Suppressor macrophage (primary cell): ENCODE measurements at regions not wholly inside any gene's neighbourhood (a gene's known extent, or its start where the extent isn't known, plus 50 kb on each side); places are given as distances from the start of the nearest gene placed in this dataset.
"Not testable (repeated sequence)": the region's sequence is repeated elsewhere in the genome, so short reads cannot be mapped to it uniquely, and the experiment has no call there.

Source experiments
- DNase-seq, 4 experiments: peaks; one replicate each; pipeline ENCODE4 v3.0.0-alpha.2; 2020 to 2022

DNA sequence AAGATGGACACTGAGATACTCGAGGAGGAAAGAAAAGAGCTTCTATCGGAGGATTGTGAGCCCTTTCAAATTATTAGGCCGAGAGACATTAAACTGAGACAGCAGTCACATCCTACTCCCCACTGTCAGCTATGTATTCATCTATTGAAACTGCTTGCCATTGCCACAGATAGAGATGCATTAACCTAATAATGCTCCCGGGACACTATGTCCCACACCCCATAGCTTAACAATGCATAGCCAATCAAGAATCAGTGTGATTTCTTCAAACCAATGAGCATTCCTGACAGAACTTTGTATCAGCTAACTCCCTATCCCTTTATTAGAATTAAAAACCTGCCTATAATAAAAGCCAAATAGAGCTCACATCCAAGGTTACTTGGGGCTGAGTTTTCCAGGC lies 118.1 kb upstream of the NEIL3 start:
- DNase-seq, result no peak

DNA sequence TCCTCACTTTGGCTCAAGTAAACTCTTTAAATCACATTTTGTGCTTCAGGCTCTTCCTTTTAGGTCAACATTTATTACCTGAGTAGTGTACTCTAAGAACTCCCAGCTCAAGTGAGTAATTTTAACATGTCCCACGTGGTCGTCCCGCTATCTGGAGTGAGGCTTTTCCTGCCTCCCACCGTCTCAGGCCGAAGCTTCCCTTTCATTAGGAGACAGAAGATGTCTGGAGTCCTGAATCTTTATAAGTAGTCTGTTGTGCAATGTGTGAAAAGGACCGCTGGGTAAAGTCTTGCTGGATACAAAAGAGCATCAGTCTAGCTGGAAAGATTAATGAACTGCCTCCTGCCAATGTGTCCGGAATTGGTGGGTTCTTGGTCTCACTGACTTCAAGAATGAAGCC lies 117.7 kb upstream of the NEIL3 start:
- DNase-seq, result no peak

DNA sequence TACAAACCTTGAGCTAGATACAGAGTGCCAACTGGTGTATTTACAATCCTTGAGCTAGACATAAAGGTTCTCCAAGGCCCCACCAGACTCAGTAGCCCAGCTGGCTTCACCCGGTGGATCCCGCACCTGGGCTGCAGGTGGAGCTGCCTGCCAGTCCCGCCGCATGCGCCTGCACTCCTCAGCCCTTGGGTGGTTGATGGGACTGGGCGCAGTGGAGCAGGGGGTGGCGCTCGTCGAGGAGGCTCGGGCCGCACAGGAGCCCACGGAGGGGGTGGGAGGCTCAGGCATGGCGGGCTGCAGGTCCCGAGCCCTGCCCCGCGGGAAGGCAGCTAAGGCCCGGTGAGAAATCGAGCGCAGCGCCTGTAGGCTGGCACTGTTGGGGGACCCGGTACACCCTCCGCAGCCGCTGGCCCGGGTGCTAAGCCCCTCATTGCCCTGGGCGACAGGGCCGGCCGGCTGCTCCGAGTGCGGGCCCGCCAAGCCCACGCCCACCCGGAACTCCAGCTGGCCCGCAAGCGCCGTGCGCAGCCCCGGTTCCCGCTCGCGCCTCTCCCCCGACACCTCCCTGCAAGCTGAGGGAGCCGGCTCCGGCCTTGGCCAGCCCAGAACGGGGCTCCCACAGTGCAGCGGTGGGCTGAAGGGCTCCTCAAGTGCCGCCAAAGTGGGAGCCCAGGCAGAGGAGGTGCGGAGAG lies 116.5 kb upstream of the NEIL3 start:
- DNase-seq, result not testable (repeated sequence)

DNA sequence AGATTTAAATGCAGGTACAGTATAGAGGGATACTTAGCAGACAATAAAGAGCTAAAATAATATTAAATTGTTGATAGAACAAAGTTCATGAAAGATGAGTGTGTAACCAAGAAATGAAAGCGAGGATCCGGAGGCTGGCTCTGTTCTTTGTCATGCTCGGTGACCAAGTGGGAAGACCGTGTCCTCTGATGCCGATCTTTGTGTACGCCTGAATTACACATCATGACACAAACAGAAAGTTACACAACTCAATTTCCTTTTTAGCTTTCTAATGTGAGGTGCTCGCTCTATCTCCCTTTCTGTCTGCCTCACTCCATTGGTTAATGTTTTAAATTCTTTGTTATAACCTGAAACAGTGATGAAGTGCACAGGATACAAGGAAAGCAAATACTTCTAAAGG lies 114.8 kb upstream of the NEIL3 start:
- DNase-seq, result no peak

GRCh38 chr4:177196615-177197014 lies 113.1 kb upstream of the NEIL3 start:
- no peak for DNase-seq

DNA sequence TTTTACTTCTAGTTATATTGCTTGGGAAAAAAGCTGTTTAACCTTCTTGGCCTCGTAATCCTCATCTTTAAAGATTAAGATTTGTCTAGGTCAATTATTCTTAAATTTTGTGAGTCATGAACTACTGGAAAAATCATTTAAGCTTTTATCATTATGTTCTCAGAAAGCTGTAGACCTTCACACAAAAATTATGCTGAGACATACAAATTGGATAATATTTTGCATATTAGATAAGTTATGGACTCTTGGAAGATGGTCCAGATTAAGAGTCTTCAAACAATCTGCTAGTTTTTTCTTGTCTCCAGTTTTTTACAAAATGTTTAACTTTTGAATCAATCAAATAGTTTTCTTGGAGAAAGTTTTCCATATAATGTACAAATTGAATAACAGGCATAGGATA lies 108.1 kb upstream of the NEIL3 start:
- no peak for DNase-seq

GRCh38 chr4:177204126-177204525 lies 105.5 kb upstream of the NEIL3 start:
- no peak for DNase-seq

GRCh38 chr4:177214935-177215334 lies 94.7 kb upstream of the NEIL3 start:
- DNase-seq, result no peak

- peak in 2 of 4 experiments; percentile 22 to 33 for DNase-seq
These were observed 89.3 kb upstream of the NEIL3 start for GRCh38 chr4:177220376-177220775.

DNA sequence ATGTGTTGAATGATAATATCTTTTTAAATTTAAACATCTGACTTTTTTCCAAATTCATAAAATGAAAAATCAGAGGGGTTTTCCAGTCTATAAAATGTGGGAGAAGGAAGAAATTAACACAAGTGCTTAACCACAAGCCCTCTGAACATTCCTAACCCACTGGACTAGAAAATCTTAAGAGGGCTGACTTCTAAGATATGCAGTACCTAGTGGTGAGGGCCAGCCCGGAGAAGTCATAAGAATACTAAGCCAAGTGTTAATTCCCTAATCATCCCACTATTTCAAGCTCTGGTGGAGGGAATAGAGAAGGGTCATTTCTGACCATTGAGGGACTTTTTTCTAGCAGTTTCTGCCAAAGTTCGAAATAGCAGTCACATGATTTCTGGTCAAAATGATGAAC lies 86.9 kb upstream of the NEIL3 start:
- no peak for DNase-seq

- no peak for DNase-seq
These were observed 84.1 kb upstream of the NEIL3 start for GRCh38 chr4:177225605-177226004.

GRCh38 chr4:177227636-177228035 lies 82.0 kb upstream of the NEIL3 start:
- no peak for DNase-seq

DNA sequence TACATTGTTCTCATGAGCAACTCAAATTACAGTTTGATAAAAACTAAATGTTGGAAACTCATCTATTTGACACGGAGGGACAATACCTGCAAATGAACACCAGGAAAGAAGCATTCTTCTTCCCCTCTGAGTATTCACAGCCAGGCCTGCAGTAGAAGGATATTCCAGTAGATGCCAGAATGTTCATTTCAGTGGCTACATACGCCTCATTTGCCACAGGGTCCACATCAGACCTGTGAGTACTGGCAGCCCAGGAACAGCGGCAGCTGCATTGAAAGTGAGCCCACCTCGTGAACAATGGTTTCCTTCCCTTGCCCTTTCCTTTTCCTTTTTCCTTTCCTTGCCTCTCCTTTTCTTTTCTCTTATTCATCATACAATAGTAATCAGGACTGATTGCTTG lies 81.1 kb upstream of the NEIL3 start:
- no peak for DNase-seq

DNA sequence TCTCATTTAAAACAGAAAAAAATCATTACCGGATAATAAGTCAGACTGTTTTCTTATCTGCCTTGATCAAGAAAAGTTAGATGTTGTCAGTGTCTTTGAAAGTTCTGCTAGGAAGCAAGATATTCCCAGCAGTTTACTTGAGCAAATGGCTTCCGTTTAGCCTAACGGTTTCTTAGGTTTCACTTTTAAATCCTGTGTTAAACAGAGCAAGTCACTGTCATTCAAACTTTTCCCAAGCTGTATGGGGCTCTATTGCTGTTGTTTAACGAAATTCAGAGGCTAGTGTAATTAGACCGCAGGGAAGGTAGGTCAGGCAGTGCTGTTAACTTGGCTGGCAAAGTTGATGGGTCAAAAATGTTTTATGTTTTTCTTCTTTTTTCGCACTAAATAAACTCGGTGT lies 80.3 kb upstream of the NEIL3 start:
- peak in 1 of 4 experiments; percentile 16 for DNase-seq

DNA sequence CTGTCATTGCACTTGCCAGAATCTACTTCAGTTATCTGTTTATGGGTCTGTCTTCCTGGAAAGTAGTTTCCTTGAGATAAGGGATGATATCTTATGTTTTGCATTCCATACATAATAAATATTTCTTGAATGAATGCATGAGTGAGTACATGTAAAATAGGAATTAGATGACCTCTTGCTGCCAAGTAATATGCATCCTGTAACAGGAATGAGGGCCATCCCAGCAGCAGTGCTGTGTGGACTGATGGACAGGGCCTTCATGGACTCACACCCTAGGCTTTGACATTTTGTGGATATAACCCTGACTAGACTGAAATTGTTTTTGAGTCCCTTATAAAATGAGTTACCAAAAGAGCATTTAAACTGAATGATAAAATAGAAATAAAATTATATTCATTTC lies 77.2 kb upstream of the NEIL3 start:
- no peak for DNase-seq

DNA sequence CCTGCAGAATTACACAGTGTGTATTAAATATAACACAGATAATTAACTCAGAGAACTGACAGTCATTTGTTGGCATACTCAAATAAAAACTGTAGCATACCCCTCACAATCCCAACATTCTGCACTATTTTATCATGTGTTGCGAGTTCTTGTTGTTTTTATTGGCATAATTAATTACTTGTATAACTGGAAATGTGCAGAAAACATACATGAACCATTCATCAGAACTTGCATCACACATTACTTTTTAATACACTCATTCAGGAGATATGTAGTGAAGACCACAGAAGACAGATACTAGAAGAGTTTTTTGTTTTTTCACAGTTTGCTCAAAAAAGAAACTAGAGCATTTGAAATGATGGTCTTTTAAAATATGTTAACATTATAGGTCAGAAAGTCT lies 74.6 kb upstream of the NEIL3 start:
- no peak for DNase-seq

DNA sequence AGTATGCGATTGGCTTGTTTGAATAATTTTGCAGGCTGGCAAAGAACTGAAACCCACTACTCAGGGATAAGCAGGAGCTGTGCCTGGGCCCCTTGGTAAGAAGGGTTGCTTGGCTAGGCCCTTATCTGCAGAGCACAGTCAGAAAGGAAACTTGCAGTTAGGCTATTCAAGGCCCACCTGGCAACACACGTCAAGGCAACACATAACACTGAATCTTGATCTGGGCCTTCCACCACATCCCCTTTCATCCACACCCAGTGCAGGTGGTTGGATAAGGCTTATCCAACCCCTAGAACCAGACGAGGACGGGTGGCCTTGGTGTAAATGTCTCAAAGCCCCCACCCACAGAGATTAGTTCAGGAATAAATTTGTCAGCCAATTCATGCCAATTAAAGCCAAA lies 72.8 kb upstream of the NEIL3 start:
- DNase-seq, result no peak

DNA sequence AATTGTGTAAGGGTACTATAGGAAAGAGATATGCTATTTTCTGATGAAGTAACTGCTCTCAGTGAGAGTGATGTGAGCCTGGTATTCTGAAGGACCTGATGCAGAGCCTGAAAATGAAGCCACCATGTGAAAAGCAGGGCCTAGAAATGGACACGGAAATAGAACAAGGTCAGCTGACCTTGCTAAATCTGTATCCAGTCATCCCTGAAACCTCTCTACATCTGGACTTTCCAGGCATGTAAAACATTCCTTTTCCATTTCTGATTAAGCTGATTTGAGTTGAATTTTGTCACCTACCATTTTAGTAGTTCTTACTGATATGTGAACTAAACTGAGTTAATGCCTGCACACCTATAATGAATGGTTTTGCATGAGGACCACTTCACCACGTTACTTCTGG lies 72.4 kb upstream of the NEIL3 start:
- no peak for DNase-seq

- no peak for DNase-seq
These were observed 70.2 kb upstream of the NEIL3 start for GRCh38 chr4:177239477-177239876.

DNA sequence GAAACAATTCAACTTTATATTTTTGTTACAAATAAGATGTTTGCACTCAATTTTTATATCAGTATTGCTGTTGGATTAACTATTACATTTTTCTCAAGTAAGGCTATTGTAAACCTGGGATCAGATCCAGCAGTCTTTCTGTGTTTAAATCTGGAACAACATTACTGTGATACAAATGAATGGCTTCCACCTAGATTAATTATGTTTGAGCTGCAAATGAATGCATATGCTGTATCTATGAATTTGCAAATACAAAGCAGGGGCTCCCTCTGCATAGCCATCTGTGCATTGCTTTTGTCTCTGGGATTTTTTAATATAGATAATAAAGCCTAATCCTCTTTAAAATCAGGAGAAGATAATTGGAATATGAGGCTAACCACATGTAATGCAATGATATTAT lies 69.8 kb upstream of the NEIL3 start:
- no peak for DNase-seq

DNA sequence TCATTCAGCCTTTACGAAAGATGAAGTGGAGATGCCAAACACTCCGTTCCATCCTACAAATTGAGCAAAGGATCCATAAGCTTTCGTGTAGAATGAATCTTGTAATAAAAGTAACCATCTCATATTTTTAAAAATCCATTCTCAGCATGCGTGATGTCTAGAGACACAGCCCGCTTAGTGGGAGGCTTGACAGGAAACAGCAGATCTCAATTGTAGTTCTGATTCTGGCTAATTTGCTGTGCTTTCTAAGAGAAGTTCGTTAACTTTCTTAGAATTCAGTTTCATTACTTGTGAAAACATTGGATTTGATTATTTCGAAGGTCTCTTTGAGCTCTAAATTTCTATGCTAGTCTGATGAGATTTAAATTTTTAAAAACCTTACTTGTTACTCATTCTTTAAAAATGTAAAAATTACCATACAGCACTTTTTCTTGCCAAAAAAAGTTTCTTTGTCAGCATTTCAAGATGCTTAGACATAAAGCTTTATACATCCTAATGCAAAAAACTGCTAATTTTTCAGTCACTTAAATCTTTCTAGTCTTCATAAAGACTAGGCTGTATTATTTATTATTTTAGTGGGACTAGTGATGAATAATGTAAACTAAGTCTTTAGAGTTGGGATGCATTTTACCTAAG lies 66.9 kb upstream of the NEIL3 start:
- DNase-seq, result no peak

GRCh38 chr4:177246641-177247584 lies 62.8 kb upstream of the NEIL3 start:
- no peak for DNase-seq

DNA sequence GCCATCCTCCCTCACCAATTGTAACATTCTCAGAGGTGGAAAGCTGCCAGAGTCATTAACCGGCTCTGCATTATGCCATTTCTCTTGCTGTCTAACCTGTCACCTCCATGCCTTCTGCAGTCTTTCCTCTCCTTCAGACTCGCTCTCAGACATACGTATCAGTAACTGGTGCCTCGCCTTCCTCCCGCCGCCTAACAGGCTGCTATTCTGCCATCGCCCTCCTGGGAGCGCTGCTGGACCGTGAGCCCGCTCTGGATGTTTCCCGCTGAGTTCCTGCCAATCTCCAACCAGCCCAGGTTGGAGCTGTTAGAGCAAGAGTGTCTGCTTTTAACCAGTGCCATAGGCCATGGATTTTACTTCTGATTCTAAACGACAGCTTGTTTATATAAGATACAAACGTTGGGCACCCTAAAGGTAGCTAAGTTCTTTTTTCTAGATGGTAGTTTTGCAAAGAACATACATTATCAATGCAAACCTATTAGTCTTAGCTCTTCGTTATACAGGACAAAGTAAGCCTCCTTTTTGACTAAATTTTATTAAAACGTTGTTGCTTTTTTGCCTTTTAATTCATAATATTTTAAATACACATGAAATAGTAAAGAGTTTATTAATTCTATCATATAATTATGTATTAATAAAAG lies 59.5 kb upstream of the NEIL3 start:
- peak; percentile 72 to 85 (median 84) for DNase-seq
